Stimulated activated CD4-positive, alpha-beta T cell treated with anti-CD3 and anti-CD28 coated beads, TNF-alpha, amount 100 ng/mL, for 1 hour (primary cell): ENCODE measurements at regions not wholly inside any gene's neighbourhood (a gene's known extent, or its start where the extent isn't known, plus 50 kb on each side); places are given as distances from the start of the nearest gene placed in this dataset.

Experiments used
- DNase-seq, 3 donors: peaks; one replicate each; pipeline ENCODE4 v3.0.0-alpha.2; 2020; ENCODE audit warnings: low read depth in 3 of 3, low spot score in 1 of 3

DNA sequence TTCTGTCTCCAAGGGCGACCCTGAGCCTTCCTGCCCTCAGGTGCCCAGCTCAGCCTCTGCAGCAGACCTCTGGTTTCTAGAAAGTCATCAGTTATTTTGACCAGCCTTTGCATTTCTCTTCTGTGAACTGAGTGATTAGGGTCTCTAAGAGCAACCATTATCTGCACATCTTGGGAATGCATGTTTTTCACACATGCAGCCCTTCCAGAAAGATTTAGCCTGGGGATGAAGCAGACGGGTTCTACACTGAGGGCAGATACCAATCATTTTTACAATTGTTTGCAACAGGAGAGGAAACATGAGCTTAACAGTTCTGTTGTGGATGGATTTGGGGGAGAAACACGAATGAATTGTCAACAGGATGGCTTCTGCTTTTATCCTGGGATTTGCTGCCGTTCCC, 90.1 kb upstream of the PITX1 start:
- no peak for DNase-seq

- no peak for DNase-seq
Observed at GRCh38 chr5:135122797-135123196, 88.8 kb upstream of the PITX1 start.

GRCh38 chr5:135120951-135121350, 86.9 kb upstream of the PITX1 start:
- DNase-seq: no peak

- no peak for DNase-seq
Observed at GRCh38 chr5:135119481-135119880, 85.5 kb upstream of the PITX1 start.

- DNase-seq: no peak
Observed at GRCh38 chr5:135117590-135117989, 83.6 kb upstream of the PITX1 start.

GRCh38 chr5:135116160-135116561, 82.1 kb upstream of the PITX1 start:
- no peak for DNase-seq

GRCh38 chr5:135115591-135115990, 81.6 kb upstream of the PITX1 start:
- no peak for DNase-seq

DNA sequence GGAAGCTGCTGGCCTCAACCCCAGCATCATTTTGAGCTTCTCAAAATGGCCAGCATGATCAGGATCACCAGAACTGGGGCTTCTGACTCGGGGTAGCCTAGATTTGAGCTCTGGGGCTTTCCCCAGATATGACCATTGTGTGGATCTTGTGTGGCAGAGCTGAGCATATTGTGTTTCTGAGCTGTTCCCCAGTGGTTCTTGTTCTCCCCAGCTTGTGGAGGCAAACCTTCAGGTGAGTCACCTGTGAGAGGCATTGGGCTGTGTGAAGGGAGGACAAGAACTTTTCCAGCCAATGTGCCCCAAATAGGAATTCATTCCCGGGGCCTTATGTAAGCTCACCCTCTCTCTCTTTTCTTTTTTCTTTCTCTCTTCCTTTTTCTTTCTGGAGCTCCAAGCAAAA, 80.7 kb upstream of the PITX1 start:
- no peak for DNase-seq

GRCh38 chr5:135112008-135112725, 78.1 kb upstream of the PITX1 start:
- DNase-seq: no peak

DNA sequence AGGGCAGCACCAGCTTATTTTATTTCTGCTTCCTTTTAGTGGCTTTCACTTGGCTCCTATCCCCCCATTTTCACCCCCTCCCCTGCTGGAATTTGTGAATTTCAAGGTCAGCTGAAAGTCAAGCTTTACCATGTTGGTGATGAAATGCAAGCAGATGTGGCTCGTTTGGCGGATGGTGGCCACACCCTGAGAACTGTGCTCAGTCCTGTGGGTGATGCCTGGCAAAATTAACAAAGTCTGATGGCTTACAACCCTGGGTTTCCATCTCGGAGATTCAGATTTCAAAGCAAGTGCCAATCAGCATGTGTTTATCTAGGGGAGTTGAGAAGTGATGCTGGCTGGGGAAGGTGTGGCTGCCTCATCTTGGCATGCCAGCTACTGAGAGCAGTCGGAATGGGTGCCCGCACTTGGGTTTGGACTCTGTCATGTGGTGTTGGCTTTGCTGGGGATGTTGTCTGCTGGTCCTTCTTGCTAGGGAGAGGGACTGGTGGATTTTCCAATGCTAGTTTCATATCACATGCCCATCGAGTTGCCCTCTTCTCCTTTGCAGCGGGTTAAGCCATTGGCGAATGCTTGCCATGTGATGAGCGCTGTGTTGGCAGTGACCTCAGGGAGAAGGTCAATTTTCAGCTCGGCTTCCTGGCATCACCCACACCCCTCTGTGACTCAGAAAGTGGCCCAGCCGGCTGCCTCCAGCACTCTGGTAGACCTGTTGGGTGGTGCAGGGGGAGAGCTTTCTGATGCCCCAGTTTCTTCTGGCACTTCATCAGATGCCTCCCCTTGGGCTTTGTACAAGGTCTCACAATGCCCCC, 77.0 kb upstream of the PITX1 start:
- DNase-seq: no peak

- no peak for DNase-seq
Observed at GRCh38 chr5:135108992-135109391, 75.0 kb upstream of the PITX1 start.

- no peak for DNase-seq
Observed at GRCh38 chr5:135108569-135108968, 74.5 kb upstream of the PITX1 start.

GRCh38 chr5:135107986-135108385, 74.0 kb upstream of the PITX1 start:
- DNase-seq: no peak

DNA sequence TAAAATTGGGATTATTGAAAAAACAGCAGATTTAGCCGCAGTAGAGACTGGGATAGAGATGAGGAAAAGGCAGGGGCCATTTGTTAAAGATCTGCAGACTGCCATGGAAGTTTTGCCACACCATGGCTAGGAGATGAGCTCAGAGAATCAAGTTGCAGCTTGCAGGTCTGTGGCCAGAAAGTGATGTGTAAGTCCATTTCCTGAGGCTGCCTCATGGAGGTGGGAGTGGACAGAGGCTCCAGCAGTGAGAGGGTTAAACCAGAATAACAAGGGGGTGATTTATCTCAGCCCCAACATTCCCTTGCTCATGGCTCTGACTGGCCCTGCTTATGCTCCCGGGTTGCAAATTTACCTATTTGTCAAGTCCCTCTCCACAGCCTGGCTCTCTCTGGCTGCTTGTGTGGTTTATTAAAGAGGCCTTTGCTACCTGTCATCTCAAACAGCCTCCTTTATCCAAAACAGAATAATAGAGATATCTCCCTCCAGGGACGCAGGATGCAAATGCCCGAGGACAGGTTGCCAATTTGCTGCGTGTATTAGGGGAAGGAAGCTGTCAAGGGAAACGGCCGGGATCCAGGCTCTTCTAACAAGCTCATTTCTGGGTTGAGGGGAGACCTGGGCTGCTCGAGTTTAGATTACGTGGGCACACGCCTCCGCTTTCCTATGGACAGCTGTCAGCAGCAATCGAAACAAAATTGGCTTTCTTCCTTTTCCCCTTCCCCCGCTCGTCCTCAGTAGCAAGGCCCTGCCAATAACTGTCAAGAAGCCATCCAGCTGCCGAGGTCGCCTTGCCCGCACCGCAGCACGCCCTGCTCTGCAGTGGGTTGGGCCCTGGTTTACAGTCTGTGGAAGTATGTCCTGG, 72.8 kb upstream of the PITX1 start:
- no peak for DNase-seq

DNA sequence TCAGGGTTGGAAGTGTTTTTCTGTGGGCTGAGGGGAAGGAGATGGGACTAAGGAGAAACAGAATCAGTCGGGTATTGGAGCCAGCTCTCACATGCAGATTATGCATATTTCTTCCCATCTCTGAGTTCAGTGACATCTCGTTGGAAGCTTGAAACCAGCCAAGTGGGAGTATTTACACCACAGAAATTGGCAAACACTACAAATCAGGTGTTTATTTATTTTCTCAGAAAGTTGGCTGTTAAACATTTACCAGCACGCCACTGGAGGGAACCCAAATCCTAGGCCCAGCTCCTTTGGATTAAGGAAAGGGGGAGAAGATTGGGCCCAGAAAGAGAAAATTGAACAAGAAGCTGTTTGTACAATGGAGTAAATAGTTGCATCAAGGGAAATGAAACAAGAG, 72.1 kb upstream of the PITX1 start:
- no peak for DNase-seq

GRCh38 chr5:135105105-135105484, 71.1 kb upstream of the PITX1 start:
- no peak for DNase-seq

GRCh38 chr5:135103575-135103853, 69.5 kb upstream of the PITX1 start:
- DNase-seq: no peak

GRCh38 chr5:135102716-135103574, 68.9 kb upstream of the PITX1 start:
- DNase-seq: no peak

DNA sequence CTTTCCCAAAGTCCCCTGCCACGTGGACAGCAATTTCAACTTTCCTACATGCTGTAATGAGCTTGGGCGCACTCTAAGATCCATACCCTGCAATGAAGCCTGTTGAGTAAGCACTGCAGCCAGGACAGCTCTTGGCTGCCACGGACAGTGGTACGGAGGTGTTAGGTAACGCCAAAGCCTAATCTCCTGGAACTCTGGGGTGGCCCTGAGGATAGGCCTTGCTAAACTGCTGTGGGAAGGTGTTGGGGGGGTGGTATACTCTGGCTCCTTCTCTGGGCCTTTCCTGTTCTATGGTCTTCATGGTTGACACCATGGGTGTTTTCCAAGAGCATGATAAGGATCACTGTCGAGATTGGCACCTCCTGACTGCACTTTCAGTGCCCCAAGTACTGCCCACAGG, 66.4 kb upstream of the PITX1 start:
- DNase-seq: no peak

- DNase-seq: no peak
Observed at GRCh38 chr5:135100011-135100410, 66.0 kb upstream of the PITX1 start.

GRCh38 chr5:135097390-135097789, 63.4 kb upstream of the PITX1 start:
- no peak for DNase-seq
